ENCODE measurements at regions not wholly inside any gene's neighbourhood (a gene's known extent, or its start where the extent isn't known, plus 50 kb on each side); places are given as distances from the start of the nearest gene placed in this dataset.

DNA sequence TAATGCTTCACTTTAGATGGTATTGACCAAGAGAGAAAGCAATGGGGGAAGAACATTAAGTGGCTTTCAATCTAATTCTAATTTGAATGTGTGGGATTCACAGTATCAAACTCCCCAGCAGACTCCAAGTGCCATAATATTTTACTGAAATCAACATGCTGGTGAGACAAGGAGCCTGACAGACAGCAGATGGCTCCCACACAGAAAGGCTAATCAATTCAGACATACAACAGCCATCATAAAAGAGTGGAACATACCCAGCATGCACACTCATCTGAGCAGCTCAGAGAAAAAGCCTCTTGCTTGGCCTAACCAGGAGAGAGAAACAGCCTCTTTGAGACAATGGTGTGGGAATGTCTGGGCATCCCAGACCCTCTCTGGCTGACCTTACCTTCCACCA, 186.5 kb upstream of the SKOR2 start:
- no peak overlapping the region for H3K27ac Mint-ChIP-seq (ENCODE audit: unreplicated experiment)
- H3K36me3 Mint-ChIP-seq (ENCODE audit: insufficient read depth, unreplicated experiment), result no peaks in the 10 kb centered on the region
- CTCF ChIA-PET, result no interaction called here
- Histone ChIP-seq H3K4me1 (no peaks in the 10 kb centered on the region), H3K4me3 (ENCODE audit: low read depth, low read length) (no peak overlapping the region), H3K36me3 (ENCODE audit: control insufficient read depth, insufficient read depth, low read length) (no peaks in the 10 kb centered on the region), H3K9me3 (no peaks in the 10 kb centered on the region), H3K27me3 (replicated peaks; ENCODE audit: control insufficient read depth, insufficient read depth, low read length) (no peaks in the 10 kb centered on the region)
- no peak overlapping the region for H3K4me3 Mint-ChIP-seq (ENCODE audit: unreplicated experiment)
- POLR2A ChIA-PET, result no interaction called here
- no peaks in the 10 kb centered on the region for H3K4me1 Mint-ChIP-seq (ENCODE audit: low read depth, unreplicated experiment)
- no peak for DNase-seq
- BruUV-seq (replicated peaks), result no TSS peak
- intact Hi-C loops (cut with micrococcal nuclease; ENCODE audit: unreplicated experiment), result no loop called here
- no peaks in the 10 kb centered on the region for H3K9me3 Mint-ChIP-seq (ENCODE audit: unreplicated experiment)
- H3K27me3 Mint-ChIP-seq (ENCODE audit: insufficient read depth, unreplicated experiment), result peaks cover 17% of the 10 kb centered on the region
- TF ChIP-seq, protein P1, sequence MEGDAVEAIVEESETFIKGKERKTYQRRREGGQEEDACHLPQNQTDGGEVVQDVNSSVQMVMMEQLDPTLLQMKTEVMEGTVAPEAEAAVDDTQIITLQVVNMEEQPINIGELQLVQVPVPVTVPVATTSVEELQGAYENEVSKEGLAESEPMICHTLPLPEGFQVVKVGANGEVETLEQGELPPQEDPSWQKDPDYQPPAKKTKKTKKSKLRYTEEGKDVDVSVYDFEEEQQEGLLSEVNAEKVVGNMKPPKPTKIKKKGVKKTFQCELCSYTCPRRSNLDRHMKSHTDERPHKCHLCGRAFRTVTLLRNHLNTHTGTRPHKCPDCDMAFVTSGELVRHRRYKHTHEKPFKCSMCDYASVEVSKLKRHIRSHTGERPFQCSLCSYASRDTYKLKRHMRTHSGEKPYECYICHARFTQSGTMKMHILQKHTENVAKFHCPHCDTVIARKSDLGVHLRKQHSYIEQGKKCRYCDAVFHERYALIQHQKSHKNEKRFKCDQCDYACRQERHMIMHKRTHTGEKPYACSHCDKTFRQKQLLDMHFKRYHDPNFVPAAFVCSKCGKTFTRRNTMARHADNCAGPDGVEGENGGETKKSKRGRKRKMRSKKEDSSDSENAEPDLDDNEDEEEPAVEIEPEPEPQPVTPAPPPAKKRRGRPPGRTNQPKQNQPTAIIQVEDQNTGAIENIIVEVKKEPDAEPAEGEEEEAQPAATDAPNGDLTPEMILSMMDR (IDR thresholded peaks at IDR 0.05; ENCODE audit: insufficient read depth in 1 of 2, low read depth in 1 of 2, low read length in 1 of 2, severe bottlenecking in 1 of 2, unreplicated experiment in 1 of 2), result no peak

DNA sequence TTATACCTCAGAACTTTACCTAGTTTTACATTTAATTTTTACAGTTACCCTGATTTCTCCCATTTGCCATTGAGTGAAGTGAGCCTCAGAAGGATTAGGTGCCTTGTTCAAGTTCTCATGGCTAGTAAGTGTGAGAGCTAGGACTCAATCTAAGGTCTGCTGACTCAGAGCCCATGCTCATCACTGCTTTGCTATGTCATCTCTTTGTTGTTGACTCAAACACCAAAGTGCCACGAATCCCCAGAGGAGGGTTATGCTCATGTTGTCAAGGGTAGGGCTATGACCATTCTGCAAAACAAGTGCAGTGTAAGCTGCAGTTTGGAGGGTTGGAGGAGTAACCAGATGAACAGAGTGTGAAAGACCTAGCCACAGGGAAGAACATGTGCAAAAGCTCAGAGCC, 185.4 kb upstream of the SKOR2 start:
- Mint-ChIP-seq H3K27ac (ENCODE audit: unreplicated experiment) (no peak overlapping the region), H3K36me3 (ENCODE audit: insufficient read depth, unreplicated experiment) (no peaks in the 10 kb centered on the region), H3K27me3 (ENCODE audit: insufficient read depth, unreplicated experiment) (peaks cover 17% of the 10 kb centered on the region), H3K4me1 (ENCODE audit: low read depth, unreplicated experiment) (no peaks in the 10 kb centered on the region), H3K4me3 (ENCODE audit: unreplicated experiment) (no peak overlapping the region), H3K9me3 (ENCODE audit: unreplicated experiment) (no peaks in the 10 kb centered on the region)
- H3K4me3 ChIP-seq (ENCODE audit: low read depth, low read length), result no peak overlapping the region
- POLR2A ChIA-PET, result no interaction called here
- TF ChIP-seq, protein P1 (IDR thresholded peaks at IDR 0.05; ENCODE audit: insufficient read depth in 1 of 2, low read depth in 1 of 2, low read length in 1 of 2, severe bottlenecking in 1 of 2, unreplicated experiment in 1 of 2), result no peak
- CTCF ChIA-PET, result no interaction called here
- H3K4me1 ChIP-seq, result no peaks in the 10 kb centered on the region
- no peaks in the 10 kb centered on the region for H3K36me3 ChIP-seq (ENCODE audit: control insufficient read depth, insufficient read depth, low read length)
- H3K27me3 ChIP-seq (replicated peaks; ENCODE audit: control insufficient read depth, insufficient read depth, low read length), result no peaks in the 10 kb centered on the region
- no peak for DNase-seq
- H3K9me3 ChIP-seq, result no peaks in the 10 kb centered on the region
- intact Hi-C loops (cut with micrococcal nuclease; ENCODE audit: unreplicated experiment), result no loop called here
- BruUV-seq (replicated peaks), result no TSS peak

DNA sequence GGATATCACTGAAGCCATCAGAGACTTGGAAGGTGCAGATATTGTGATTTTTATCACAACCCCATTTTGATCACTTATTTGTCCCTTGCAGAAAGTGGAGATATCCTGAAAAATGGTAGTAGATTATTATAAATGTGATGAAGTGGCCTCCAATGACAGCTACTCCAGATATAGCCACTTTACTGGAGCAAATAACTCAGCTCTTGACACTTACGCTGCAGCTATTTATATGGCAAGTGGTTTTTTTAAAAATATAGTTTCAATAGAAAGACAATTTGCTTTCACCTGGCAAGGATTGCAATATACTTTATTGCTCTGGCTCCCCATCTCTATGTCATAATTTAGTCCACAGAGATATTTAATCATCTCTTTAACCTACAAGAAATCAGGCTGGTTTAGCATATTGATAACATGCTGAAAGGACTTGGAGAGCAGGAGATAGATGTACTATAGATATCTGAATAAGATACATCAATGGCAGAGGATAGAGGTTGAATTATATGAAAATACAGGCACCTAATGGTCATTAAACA, 182.8 kb upstream of the SKOR2 start:
- Mint-ChIP-seq H3K4me3 (ENCODE audit: unreplicated experiment) (no peak overlapping the region), H3K9me3 (ENCODE audit: unreplicated experiment) (no peaks in the 10 kb centered on the region), H3K27ac (ENCODE audit: unreplicated experiment) (no peak overlapping the region), H3K4me1 (ENCODE audit: low read depth, unreplicated experiment) (no peaks in the 10 kb centered on the region), H3K27me3 (ENCODE audit: insufficient read depth, unreplicated experiment) (peaks cover 14% of the 10 kb centered on the region), H3K36me3 (ENCODE audit: insufficient read depth, unreplicated experiment) (no peaks in the 10 kb centered on the region)
- TF ChIP-seq, protein P1 (IDR thresholded peaks at IDR 0.05; ENCODE audit: insufficient read depth in 1 of 2, low read depth in 1 of 2, low read length in 1 of 2, severe bottlenecking in 1 of 2, unreplicated experiment in 1 of 2), result no peak
- ChIA-PET POLR2A (no interaction called here), CTCF (no interaction called here)
- Histone ChIP-seq H3K27me3 (replicated peaks; ENCODE audit: control insufficient read depth, insufficient read depth, low read length) (no peaks in the 10 kb centered on the region), H3K36me3 (ENCODE audit: control insufficient read depth, insufficient read depth, low read length) (no peaks in the 10 kb centered on the region), H3K4me1 (no peaks in the 10 kb centered on the region), H3K9me3 (no peaks in the 10 kb centered on the region), H3K4me3 (ENCODE audit: low read depth, low read length) (no peak overlapping the region)
- no TSS peak for BruUV-seq (replicated peaks)
- DNase-seq, result no peak
- intact Hi-C loops (cut with micrococcal nuclease; ENCODE audit: unreplicated experiment), result no loop called here

All from Caco-2 (cell line).